ENCODE measurements at regions not wholly inside any gene's neighbourhood (a gene's known extent, or its start where the extent isn't known, plus 50 kb on each side); places are given as distances from the start of the nearest gene placed in this dataset.

DNA sequence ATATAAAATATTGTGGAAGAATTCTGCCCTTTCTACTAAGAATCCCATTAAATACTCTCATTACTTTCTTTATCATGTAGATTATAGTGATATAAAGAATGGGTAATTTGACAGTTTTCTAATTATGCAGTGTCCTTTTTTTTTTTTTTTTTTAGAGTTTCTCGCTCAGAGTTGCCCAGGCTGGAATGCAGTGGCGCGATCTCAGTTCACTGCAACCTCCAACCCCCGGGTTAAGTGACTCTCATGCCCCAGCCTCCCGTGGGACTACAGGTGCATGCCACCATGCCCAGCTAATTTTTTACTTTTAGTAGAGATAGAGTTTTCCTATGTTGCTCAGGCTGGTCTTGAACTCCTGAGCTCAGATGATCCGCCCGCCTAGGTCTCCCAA, 1143.4 kb upstream of the SORCS1 start:
- TF ChIP-seq CTCF (IDR thresholded peaks at IDR 0.05) (no peak), POLR2AphosphoS5 (IDR thresholded peaks at IDR 0.05) (no peak)

Data from upper lobe of left lung (tissue), 4 donors.